Testis (tissue), 2 donors: ENCODE measurements at regions not wholly inside any gene's neighbourhood (a gene's known extent, or its start where the extent isn't known, plus 50 kb on each side); places are given as distances from the start of the nearest gene placed in this dataset.
A peak's percentile ranks its signal among the peaks of the same experiment; 100 is the strongest.

Source experiments
- DNase-seq: peaks from one replicate; pipeline ENCODE4 v3.0.0-alpha.2; 2019
- H3K27ac ChIP-seq, 2 donors: fragments of 200-600 bp; sonication (generic); one replicate each; pipeline ENCODE4 v1.5.1; 2019
- H3K27me3 ChIP-seq: fragments of 200-600 bp; sonication (generic); one replicate; pipeline ENCODE4 v1.5.1; 2019
- H3K36me3 ChIP-seq: fragments of 200-600 bp; sonication (generic); one replicate; pipeline ENCODE4 v1.5.1; 2017; ENCODE audit warnings: low read depth; ENCODE audit errors: missing control alignments
- H3K4me1 ChIP-seq: fragments of 200-600 bp; sonication (generic); one replicate; pipeline ENCODE4 v1.5.1; 2019
- H3K4me3 ChIP-seq, 2 donors: fragments of 200-600 bp; sonication (generic); one replicate each; pipeline ENCODE4 v1.5.1; 2017 to 2019
- H3K9me3 ChIP-seq: fragments of 200-600 bp; sonication (generic); one replicate; pipeline ENCODE4 v1.5.1; 2017
- POLR2A ChIP-seq: fragments of 450-650 bp; IDR thresholded peaks from one replicate; pipeline ENCODE4 v1.6.1; 2017; ENCODE audit warnings: antibody characterized with exemption, mild to moderate bottlenecking, moderate library complexity
- WGBS, 2 donors: methylation state at CpG; one replicate each; pipeline ENCODE4 v1.1.5; 2018; 5-methylcytosine and 5-hydroxymethylcytosine counted together
- intact Hi-C: fragments of 100-400 bp; cut with DNase I; formaldehyde crosslinking; loops from one replicate; pipeline ENCODE4 v1.15.1; 2023; ENCODE audit warnings: low total_unique reads
- TF ChIP-seq, protein P1 (sequence below), 3 experiments: fragments of 450-650 bp in 2 of 3; fragments of 200-600 bp in 1 of 3; sonication (generic) in 1 of 3; IDR thresholded peaks; one replicate each; pipeline ENCODE4 v1.5.1; 2016 to 2019; ENCODE audit warnings: antibody characterized with exemption in 3 of 3, mild to moderate bottlenecking in 2 of 3, moderate library complexity in 1 of 3

DNA sequence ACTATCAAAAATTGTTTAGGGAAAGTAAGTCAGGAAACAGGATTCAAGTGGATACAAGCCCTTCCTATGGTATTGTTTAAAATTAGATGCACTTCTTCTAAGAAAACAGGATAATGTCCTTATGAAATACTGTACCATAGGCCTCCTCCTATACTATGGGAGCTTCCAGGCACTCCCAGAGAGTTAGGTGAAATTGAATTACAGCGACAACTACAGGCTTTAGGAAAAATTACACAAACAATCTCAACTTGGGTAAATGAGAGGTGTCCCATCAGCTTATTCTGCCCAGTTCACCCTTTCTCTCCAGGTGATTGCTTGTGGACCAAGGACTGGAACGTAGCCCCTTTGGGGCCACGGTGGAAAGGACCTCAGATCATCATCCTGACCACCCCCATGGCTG, 528.7 kb upstream of the TSPY4 start:
- 33 to 40% methylated on average over 2 to 3 of the region's 3 CpGs for WGBS, 2 donors
- no peaks in the 10 kb centered on the region for H3K4me1 ChIP-seq
- no peaks in the 10 kb centered on the region for H3K9me3 ChIP-seq
- H3K36me3 ChIP-seq, result no peaks in the 10 kb centered on the region
- intact Hi-C loops, result no loop called here
- no peaks in the 10 kb centered on the region for H3K27me3 ChIP-seq
- no peak for TF ChIP-seq POLR2A
- TF ChIP-seq, protein P1, sequence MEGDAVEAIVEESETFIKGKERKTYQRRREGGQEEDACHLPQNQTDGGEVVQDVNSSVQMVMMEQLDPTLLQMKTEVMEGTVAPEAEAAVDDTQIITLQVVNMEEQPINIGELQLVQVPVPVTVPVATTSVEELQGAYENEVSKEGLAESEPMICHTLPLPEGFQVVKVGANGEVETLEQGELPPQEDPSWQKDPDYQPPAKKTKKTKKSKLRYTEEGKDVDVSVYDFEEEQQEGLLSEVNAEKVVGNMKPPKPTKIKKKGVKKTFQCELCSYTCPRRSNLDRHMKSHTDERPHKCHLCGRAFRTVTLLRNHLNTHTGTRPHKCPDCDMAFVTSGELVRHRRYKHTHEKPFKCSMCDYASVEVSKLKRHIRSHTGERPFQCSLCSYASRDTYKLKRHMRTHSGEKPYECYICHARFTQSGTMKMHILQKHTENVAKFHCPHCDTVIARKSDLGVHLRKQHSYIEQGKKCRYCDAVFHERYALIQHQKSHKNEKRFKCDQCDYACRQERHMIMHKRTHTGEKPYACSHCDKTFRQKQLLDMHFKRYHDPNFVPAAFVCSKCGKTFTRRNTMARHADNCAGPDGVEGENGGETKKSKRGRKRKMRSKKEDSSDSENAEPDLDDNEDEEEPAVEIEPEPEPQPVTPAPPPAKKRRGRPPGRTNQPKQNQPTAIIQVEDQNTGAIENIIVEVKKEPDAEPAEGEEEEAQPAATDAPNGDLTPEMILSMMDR (IDR thresholded peaks at IDR 0.05), result peak in 1 of 3 experiments; percentile 7
- no peak for DNase-seq
- H3K27ac ChIP-seq, result no peak overlapping the region
- no peak overlapping the region for H3K4me3 ChIP-seq

DNA sequence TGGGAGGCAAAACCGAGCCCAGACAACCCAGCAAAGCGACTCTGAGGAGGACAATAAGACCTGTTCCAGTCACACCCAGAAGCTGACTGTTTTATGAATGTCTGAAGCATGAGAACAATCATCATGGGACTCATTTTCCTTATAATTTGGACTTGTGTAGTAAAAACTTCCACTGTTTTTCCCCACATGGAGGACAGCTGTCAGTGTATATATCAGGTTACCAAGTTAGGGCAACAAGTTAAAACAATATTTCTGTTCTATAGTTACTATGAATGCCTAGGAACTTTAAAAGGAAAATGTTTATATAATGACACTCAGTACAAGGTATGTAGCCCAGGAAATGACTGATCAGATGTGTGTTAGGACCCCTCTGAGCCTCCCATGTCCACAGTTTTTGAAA, 528.2 kb upstream of the TSPY4 start:
- TF ChIP-seq, protein P1 (IDR thresholded peaks at IDR 0.05), result no peak
- no peak for TF ChIP-seq POLR2A
- 62 to 100% methylated on average over 2 of the region's 2 CpGs for WGBS, 2 donors
- H3K36me3 ChIP-seq, result no peaks in the 10 kb centered on the region
- no peak overlapping the region for H3K27ac ChIP-seq
- H3K4me3 ChIP-seq, result no peak overlapping the region
- DNase-seq, result no peak
- H3K27me3 ChIP-seq, result no peaks in the 10 kb centered on the region
- no peaks in the 10 kb centered on the region for H3K9me3 ChIP-seq
- intact Hi-C loops, result no loop called here
- no peaks in the 10 kb centered on the region for H3K4me1 ChIP-seq

DNA sequence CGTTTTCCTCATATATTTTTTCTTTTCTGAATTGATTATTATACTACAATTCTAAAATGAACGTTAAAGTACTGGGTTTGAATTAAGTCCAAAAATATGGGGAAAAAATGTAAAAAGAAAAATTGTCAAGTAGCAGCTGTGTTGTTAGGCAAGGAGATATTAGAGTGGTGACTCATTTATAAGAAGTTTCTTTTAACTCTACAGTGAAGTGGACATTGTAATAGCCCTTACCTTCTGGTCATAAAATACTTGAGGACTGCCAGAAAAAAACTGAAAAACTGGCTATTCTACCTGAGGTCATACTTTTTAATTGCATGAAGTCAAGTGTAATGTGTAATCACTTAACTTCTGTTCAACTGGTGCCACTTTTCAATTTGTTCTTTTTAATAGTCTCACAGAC, 523.1 kb upstream of the TSPY4 start:
- no peaks in the 10 kb centered on the region for H3K36me3 ChIP-seq
- H3K27ac ChIP-seq, result no peak overlapping the region
- no peak for TF ChIP-seq POLR2A
- 46% methylated on average over 2 of the region's 2 CpGs for WGBS, 2 donors
- H3K4me1 ChIP-seq, result no peaks in the 10 kb centered on the region
- no peak overlapping the region for H3K4me3 ChIP-seq
- no peak for DNase-seq
- intact Hi-C loops, result no loop called here
- H3K27me3 ChIP-seq, result no peaks in the 10 kb centered on the region
- H3K9me3 ChIP-seq, result no peaks in the 10 kb centered on the region

DNA sequence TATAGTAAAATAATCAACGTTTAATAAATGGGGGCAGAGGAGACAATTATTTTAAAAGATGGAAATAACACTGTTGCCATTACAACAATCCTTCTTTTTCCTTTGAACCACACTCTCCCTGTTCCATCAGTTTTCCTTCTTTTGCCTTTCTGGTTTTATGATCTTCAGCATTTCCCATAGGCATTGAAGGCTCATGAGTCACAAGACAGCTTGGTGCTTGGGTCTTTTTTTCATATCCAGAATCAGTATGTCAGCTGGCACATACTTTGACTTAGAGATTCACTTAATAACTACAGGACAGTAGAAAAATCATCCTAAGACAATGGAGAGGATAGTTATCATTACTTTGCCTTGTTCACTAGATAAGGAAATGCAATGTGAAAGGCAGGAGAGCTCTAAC, 521.6 kb upstream of the TSPY4 start:
- Histone ChIP-seq H3K27me3 (no peaks in the 10 kb centered on the region), H3K36me3 (no peaks in the 10 kb centered on the region), H3K4me1 (no peaks in the 10 kb centered on the region), H3K9me3 (no peaks in the 10 kb centered on the region), H3K27ac (no peak overlapping the region), H3K4me3 (no peak overlapping the region)
- no peak for TF ChIP-seq POLR2A
- TF ChIP-seq, protein P1 (IDR thresholded peaks at IDR 0.05), result no peak
- WGBS, 2 donors, result 29 to 37% methylated on average over 1 of the region's 1 CpG
- DNase-seq, result no peak
- intact Hi-C loops, result no loop called here

DNA sequence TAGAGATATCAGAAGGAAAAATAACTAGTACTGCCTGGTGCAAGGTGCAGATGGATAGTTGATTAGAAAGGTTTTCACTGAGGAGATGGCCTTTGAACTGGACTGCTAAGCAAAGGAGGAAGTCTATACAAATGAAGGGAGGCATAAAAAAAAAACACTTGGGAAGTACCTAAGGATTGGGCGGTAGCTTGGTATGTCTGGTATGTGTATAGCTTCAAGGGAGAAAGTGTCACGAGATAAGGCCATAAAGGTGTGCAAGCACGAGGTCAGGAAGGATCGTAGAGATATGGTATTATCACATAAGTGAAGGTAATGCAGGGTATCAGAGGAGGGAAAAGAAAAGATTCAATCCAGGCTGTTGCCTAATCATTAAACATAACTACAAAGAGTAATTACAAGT, 517.2 kb upstream of the TSPY4 start:
- TF ChIP-seq, protein P1 (IDR thresholded peaks at IDR 0.05), result no peak
- TF ChIP-seq POLR2A, result no peak
- 55 to 66% methylated on average over 4 of the region's 4 CpGs for WGBS, 2 donors

More for the DNA sequence above, 517.2 kb upstream of the TSPY4 start:
- Histone ChIP-seq H3K4me1 (no peaks in the 10 kb centered on the region), H3K9me3 (no peaks in the 10 kb centered on the region), H3K27me3 (no peaks in the 10 kb centered on the region), H3K36me3 (no peaks in the 10 kb centered on the region), H3K4me3 (no peak overlapping the region), H3K27ac (no peak overlapping the region)
- DNase-seq, result no peak
- intact Hi-C loops, result no loop called here
